EH (cell line): ENCODE measurements at regions not wholly inside any gene's neighbourhood (a gene's known extent, or its start where the extent isn't known, plus 50 kb on each side); places are given as distances from the start of the nearest gene placed in this dataset.

Source experiments
- DNase-seq: peaks from one replicate; pipeline ENCODE4 v3.0.0-alpha.2; 2015; ENCODE audit warnings: low read depth

DNA sequence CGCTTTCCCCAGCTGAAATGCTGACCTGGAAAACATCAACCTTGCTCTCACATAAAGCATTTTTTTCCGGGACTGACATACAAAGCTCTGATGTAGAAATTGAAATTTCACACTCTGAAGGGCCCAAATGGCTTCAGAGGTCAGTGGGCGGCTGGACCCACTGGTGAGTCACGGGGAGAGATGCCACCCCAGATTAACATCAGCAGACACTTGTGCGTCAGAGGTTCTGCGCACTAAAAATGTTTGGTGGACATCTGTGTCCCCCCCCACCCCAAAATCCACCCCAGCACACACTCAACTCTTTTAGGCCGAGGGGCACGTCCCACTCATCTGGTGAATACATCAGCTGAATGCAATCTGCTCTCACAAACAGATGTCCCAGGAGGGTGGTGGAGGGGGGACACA lies 208.9 kb downstream of the ASB1 start:
- peak; percentile 84 for DNase-seq

DNA sequence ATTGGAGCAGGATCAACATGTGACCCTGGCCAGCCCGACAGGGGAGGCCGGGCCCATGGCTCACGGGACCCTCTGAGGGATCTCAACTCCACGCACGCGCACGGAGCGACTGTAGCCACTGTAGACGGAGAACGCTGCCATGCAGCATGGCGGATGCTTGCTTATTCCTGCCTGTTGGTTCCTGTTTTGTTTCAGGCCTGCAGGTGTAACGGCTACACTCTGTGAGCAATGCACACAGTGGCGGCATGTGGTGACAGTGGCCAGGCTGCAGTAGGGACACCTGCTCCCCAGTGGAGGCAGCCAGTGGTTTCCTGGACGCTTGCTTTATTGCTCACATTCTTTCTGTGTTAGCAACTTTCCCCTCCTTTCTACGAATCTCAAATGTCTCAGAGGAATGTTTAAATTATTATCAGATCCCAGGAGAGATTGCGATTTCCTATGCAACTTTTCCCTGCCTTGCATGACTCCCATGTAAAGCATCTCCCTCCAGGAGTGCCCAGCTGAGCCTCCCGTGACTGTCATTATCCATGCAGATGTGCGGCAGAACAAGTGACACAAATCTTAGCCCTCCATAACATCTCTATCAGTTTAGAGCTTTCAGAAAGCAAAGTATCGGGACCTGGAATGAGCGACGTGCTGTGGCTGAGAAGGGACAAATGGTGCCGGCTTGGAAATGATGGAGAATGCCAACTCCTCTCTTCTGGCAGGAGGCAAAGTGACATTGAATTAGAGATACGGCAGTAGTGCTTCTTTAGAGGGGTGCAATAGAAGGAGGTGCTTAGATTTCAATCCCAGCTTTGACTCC lies 209.7 kb downstream of the ASB1 start:
- DNase-seq = peak; percentile 93

DNA sequence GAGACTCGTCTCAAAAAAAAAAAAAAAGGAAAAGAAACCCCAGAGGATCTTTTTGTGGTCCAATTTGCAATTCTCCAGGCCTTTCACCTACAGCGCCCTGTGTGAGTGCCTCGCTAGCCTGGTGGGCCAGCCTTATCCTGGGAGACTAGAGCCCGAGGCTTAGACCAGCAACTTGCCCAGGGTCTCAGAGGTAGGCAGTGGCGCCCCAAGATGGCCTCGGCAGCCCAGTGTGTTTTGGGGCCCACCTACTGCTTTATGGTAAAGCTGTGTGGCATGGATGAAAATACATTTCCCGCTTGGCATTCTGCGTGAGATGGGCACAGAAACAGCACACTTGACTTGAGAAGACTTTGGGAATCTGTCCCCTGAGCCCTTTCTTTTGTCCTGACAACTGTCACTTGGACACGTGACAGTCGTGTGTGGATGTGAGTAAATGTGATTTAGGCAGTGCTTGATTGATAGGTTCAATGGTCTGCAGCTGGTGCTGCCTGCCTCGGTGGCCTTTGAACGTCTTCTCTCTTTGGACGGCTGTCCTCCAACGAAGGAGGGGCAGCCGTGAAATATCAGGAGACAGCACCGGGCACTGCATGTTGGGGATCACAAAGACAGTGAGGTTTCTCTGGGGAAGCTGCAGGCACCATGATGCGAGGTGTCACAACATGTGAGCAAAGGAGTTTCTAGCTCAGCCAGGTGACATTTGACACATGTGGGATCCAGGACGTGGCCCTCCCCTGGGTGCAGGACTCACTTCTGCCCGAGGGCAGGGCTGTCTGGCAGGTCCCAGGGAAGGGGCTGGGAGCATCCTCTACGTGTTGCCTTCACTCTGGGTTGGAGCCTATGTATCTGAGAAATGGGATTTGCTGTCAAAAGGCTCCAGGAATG lies 209.5 kb upstream of the TWIST2 start:
- no peak for DNase-seq

DNA sequence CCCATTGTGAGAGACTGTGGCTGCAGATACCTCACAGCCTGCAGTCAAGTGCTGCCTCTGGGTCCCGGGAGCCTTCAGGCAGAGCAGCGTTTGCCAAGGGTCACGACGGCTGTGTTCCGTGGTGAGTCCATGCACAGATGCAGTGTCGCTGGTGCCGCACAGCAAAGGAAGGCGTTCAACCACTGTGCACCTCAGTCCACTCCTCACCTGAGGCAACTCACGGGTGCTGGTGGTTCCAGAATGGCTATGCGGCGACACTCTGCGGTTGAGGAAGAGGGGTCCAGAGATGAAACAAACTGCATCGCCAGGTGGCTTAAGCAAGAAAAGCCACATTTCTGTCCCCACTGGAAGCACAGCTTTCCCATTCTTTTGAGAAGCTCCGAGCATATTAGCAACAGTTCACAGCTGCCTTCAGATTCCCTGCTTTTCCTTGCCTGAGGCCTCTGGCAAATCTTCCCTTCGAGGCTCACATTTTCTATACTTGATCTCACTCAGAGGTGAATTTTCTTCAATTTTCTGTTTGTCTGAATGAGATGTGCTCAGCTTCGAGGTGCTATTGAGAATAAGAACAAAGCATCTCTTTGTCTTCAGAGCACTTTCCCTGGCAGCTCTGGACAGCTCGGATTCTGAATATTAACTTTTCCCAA lies 208.8 kb upstream of the TWIST2 start:
- no peak for DNase-seq

DNA sequence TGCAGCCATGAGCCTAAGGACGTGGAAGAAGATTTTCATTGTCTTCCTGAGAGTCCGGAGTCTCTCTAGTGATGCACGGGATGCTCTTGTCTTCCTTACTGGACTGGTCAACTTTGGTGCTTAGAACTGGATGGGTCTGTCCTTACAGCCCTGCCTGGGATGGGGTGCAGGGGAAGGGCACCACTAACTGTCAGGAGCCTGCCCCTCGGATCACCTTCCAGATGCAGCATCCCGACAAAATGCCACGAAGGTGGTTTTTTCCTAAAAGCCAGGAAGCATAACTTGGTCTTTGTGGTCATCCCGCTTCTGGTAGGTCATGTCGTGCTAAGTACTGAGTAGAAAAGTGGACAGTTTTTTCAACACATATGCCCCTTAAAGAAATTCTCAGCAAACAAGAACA lies 207.4 kb upstream of the TWIST2 start:
- no peak for DNase-seq

DNA sequence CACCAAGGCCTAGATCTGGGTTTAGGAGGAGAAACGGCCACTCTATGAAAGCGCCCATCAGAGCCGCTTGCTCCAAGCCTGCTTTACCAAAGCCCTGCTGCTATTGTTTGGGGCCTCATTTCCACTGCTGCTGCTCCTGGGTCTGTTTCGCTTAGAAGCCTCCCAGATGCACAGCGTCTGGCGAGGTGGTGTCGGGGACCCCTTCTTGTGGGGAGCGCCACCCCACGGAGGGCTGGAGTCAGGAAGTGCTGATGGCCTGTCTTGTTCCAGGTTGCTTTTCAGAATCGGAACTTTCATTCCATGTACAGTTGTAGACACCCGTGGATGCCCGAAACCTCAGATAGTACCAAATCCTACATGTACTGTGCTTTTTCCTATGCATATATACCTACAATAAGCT lies 204.9 kb upstream of the TWIST2 start:
- DNase-seq = no peak

DNA sequence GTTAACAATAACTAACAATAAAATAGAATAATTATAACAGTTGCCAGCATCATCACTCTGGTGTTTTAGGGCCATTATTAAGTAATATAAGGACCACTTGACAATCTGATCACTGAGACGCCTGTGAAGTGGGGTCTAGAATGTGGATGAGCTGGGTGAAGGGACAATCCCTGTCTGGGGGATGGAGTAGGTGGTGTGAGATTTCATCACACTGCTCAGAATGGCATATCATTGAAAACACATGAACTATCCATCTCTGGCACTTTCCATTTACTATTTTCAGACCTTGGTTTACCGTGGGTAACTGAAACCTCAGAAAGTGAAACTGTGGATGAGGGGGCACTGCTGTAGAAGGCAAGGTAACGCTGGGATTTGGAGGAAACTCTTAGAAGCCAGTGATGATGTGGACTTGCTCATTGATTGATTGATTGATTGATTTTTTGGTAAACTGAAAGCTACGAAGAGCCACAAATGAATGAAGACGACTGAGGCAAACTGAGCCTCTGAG lies 204.4 kb upstream of the TWIST2 start:
- no peak for DNase-seq

DNA sequence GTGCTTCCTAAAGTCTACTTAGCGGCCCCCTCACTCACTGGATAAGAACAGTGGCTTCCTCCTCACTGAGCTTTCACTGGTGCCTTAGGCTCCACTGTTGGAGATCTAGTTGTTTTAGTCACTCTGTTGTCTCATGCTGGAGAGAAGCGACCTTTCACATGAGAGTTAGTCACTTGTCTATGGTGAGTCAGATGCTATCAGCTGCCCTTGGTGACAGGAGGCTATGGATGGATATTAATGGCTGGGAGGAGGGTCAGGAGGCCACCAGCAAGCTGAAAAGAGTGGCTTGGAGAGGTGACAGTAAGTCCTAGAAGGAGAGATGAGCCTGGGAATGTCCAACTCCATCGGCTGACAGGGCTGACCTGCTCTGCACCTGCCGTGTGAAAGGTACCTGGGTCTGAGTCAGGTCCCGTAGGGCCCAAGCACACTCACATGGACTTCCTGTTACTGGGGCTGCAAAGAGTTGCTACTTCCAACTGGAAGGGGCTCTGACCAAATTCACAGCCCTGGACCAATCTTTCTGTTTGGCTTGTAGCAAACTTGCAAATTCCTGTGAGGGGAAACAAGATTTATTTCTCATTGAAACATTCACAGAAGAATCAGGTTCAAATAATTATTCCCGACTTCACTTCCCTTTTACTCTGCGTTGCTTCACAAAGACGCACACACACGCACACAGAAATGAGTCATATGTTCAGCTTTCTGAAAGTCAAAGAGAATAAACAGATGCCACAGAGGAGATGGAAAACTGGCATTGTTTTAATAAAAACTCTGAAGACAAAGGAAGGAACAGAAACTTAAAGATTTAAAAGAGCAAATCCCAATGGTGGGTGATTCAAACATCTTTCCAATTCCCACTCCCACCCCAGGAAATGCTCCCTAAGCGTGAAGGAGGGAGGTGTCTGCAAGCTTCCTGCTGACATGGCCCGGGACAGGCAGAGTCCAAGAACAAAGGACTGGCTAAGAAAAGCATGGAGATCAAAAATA lies 203.5 kb upstream of the TWIST2 start:
- DNase-seq = peak; percentile 89

DNA sequence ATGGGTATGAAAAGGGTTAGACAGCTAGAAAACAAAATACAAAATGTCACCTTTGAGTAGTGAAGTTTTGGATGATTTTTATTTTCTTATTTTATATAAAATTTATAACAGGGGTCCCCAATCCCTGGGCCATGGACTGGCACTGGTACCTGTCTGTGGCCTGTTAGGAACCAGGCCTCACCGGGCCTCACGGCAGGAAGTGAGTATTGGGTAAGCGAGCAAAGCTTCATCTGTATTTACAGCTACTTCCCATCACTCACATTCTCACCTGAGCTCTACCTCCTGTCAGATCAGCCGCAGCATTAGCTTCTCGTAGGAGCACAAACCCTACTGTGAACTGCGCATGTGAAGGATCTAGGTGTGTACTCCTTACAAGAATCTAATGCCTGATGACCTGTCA lies 202.8 kb upstream of the TWIST2 start:
- no peak for DNase-seq

DNA sequence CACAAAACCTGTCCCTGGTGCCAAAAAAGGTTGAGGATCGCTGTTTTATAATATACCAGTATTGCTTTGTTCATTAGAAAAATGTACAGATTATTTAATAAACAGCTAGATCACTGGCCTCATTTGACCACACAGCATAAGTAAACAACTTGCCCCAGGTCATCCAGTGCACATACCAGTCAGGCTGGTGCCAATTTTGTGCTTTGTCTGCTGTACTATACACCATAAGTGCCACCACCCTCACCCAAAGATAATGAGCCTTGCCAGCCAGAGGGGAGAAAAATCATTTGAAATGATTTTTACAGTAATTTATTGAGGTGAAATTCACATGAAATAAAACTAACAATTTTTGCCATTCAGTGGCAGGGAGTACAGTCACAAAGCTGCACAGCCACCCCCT lies 202.2 kb upstream of the TWIST2 start:
- DNase-seq = no peak

DNA sequence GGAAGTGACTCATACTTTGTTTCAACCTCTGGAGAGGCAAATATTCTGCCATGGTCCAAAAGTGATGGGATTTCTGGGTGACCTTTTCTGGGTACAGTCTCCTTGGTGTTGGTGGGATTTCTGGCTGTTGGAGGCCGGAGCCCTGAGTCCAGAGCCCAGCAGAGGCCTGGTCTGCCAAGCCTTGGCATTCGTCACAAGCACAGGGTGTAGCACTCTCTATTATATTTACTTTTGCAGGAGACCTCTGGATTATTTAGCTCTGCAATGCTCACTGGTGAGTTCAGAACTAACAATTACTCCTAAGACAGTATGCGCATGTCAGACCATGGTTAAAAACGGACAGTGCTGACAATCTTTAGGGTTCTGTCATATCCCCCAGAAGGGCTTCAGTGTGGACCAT lies 201.6 kb upstream of the TWIST2 start:
- DNase-seq = no peak

DNA sequence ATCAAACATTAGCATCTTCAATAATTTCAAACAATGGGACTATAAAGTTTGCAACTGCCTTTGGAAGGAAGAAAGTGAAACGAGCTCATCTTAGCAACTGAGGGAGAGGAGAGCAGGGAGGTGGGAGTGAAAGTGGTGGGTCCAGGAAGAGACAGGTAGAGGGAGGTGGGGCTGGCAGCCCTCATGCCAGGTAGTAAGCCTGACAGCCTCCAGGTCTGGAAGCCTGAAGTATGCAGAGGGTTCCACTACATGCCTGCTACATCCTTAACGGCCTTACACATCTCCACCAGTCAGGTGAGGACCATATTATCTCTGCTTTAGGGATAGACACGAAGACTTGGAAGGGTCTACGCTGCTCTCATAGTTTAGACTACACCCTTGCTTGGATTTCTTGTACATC lies 201.1 kb upstream of the TWIST2 start:
- DNase-seq = no peak

DNA sequence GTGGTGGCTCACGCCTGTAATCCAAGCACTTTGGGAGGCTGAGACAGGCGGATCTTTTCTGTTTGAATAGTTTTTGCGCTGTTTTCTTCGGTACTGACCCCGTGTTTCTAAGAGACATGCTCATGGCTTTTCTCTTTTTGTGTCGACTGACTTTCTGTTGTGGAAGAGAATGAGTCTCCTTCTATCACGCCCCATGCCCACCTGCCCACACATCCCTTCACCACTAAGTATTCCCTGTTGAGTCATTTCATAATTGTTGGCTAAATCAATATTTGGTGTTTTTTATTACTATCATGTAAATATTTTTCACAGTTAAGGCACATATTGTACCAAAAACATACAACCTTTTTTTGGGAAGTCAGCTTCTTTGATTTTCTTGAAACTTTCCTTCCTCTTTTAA lies 198.8 kb upstream of the TWIST2 start:
- DNase-seq = no peak

DNA sequence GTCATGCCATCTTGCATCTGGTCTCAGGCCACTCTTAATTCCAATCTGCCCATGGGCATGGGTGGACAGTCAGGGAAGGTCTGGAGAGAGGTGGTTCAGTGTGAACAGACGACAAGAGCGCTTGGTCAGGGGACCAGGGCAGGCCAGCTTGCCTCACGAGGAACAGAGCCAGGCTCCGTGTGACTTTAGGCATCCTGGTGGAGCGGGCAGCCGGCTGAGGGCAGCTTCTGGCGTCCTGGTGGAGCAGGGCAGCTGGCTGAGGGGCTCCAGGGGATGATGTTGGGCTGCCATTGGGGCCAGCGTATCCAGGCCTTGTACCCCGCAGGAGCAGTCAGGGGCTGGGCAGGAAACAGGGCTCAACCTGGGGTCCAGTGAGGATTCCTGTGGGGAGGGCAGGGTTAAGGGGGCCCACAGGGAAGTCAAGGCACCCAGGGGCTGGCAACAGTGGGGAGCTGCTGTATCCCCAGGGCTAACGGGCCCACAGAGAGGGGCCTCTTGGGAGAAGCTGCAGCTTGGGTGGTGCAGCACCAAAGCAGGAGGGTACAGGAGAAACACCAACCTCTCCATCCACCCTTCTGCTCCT lies 197.9 kb upstream of the TWIST2 start:
- no peak for DNase-seq

DNA sequence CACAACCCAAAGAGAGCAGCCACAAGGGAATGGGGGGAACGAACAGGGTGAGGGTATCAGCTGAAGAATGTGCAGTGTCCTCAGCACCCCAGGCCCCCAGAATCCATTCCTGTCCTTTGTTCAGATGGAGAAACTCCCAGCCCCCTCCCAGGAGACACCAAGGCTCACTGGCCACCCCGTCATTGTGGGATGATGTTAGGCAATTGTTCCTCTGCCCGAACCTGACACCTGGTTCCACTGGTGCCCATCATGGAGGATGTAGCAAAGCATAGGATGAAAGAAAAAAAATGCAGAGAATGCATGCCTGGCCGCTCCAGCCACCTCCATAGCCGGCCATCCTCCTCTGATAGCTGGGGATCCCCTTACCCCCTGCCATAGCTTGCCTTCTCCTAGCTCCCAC lies 197.3 kb upstream of the TWIST2 start:
- no peak for DNase-seq

DNA sequence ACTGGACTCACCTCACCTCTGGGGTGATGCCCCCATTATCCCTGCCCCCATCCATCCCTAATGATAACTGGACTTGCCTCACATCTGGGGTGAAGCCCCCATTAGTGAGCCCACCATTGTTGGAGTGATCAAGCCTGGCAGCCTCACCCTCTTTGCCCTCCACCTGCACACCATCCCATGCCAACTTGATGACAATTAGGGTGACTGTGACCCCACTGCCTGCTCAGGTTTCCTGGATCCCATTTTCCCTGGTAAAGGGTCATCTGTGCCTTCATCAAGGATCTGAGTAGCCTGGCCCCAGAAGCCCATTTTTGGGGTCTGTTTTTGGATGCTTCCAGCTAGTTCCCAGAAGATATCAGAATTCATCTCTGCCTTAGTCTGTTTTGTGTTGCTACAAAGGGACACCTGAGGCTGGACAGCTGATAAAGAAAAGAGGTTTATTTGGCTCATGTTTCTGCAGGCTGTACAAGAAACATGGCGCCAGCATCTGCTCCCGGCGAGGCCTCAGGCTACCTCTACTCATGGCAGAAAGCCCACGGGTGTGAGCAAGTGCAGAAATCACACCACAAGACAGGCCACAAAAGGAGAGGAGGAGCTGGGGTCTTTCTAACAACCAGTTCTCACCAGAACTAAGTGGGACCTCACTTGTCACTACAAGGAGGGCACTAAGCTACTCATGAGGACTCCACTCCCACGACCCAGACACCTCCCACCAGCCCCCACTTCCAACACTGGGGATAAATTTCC lies 196.4 kb upstream of the TWIST2 start:
- no peak for DNase-seq

DNA sequence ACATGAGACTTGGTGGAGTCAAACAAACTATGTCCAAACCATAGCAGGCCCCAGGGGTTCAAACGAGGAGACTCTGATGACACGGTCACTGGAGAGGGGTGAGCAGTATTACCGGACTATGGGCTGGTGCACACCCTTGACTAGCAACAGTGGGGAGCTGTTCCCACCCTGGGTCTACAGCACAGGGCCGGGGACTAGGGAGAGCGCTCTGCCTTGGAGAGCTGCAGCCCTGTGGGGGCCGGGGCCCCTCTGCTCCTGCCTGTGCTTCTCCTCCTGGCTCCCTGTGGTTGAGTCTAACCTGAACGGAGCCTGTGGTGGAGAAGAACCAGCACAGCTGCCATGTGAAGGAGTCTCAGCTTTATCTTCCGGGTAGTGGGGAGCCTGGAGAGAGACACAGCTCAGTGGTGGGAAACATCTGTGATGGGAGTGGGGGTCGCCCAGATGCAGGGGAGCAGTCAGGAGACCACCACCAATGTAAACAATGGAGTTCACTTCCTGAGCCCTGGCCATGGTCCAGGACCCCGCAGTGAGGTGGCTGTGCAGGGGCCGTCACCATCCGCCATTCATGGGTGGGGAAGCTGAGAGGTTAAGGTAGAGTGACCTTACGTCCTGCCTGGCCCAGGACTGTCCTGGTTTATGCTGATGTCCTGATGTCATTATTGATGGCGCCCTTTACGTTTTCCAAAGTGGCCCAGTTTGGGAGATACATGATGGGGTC lies 195.7 kb upstream of the TWIST2 start:
- no peak for DNase-seq

DNA sequence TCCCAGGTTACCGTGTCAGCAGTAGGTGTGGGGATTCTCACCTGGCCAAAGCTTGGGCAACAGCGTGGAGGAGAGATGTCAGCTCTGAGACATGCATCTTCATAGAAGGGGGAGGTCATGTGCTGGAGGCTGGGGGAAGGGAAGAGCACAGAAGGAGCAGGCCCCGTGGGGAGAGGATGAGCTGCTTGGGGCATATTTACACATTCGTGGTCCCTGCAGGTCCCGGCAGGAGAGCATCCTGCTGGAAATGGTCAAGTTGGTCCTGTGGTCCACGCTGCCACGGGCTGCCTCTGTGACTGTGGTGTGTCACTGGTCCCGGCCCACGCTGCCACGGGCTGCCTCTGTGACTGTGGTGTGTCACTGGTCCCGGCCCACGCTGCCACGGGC lies 195.1 kb upstream of the TWIST2 start:
- no peak for DNase-seq

DNA sequence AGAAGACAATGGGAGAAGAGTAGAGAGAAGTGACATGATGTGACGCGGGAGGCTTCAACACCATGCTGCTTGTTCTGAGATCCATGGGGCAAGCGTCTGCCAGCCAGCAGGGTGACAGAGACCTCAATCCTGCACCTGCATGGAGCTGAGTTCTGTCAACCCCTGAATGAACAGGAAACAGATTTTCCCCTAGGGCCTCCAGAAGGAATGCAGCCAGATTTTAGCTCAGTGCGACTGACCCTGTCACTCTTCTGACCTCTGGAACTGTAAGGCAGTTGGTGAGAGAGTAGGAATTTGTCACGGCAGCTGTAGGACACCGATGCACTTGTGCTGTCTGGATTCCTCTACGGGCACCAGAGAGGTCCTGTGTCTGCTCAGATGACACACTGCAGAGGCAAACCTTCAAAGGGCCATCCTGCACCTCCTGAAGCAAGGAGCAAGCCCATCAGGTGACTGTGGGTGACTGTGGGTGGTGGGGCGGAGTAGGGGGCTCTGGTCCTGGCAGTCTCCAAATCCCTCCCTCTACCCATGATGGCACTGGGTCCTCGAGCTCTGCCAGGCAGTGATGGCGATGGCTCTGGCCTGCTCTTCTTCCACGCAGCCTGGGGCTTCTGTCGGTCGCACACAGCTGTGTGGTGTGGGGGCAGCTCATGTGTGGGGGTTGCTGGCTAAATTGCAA lies 194.3 kb upstream of the TWIST2 start:
- no peak for DNase-seq
